Glomerular endothelial cell (primary cell): ENCODE measurements at regions not wholly inside any gene's neighbourhood (a gene's known extent, or its start where the extent isn't known, plus 50 kb on each side); places are given as distances from the start of the nearest gene placed in this dataset.
A peak's percentile ranks its signal among the peaks of the same experiment; 100 is the strongest.

ENCODE experiments used
- DNase-seq: peaks from one replicate; pipeline ENCODE4 v3.0.0-alpha.2; 2011; ENCODE audit warnings: low read depth, low spot score; ENCODE audit errors: extremely low read depth

DNA sequence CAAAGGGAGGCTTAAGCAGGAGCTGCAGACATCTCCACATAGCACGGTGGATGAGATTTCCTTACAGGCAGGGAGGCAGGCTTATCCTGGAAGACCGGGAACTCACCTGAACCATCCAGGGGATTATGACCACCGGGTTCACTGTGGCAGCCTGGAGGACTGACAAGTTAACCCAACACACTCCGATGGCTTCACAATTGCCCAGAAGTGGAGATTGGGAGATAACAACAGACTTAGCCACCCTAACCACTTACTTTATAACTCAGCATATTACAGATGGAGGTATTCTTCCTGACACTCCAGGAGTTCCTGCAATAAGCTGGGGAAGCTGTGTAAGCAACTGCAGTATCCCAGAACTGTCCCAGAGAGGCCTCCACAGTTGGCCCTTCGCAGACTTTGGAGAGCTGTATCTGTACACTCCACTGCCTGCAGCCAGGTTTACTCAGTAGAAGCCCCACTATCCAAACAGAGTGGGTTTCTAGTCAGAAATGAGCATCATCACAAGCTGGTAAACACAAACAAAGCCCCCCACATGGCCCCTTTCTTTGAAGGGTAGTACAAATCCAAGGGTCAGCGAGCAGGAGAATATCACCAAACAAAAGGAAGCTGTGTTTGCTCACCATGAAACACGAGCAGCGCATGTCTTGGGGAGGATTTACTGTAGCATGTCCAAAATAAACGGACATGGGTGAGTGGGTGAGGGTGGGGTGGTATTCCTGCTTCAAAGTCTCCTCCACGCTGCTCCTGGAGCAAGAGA lies 462.2 kb downstream of the RASEF start:
- no peak for DNase-seq

DNA sequence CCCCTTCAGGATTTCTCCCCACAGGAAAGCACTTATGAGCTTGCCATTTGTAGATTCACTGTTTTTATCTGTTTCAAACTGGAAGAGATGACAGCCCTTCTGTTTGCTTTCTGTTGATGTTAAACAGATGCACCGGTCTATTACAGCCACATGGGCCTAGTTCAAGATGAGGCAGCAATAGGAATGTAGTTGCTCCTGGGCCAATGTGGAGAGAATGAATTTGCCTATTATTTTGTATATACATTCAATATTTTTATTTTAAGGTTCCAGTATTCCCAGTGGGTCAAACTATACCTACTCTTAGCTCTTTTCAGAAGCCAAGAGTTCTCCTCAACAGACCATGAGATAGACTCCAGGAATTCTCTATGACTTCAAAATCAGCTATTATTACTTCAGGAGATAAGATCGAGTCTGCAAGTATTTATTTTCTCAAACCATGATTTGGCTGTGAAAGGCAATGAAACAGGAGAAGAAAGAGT lies 461.6 kb downstream of the RASEF start:
- no peak for DNase-seq

DNA sequence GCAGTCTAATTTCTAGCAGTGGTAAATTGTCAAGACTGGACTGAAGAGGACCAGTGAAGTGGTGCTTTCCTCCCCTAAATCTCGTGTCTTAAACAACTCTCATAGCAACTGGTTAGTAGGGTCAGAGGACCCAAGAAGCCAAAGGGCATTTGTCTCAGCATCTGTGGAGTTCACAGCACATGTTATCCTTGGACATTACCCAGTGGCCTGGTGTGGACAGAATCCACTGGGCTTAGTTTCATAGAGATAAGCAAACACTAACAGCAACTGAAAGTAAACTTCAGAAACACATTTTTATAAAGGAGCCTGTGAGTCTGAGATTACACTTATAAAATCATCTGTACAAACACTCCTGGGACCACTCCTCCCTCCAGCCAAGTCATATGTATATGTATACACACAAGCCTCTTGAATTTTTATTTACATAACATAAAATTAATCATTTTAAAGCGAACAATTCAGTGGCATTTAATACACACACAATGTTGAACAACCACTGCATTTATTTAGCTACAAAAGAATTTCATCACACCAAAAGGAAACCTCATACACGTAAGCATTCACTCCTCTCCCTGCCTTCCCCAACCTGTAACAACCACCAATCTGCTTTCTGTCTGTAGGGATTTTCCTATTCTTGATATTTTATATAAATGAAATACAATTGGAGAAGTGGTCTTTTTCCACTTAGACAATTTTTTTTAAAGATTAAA lies 457.8 kb downstream of the RASEF start:
- no peak for DNase-seq

DNA sequence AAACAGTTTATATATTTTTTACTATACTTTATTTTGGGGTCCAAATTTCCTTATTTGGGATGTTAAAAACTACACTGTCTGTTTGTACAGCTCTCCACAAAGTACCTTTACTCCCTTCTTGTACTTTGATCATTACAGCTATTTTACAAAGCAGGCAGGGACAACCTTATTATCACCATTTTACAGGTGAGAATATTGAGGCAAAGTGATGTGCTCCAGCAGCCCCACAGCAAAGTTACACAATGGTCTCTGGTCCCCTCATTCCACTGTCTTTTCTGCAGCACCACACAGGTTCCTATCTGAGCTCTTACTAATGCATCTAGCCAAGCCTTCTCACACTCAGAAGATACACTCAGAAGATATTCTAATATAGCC lies 457.3 kb downstream of the RASEF start:
- no peak for DNase-seq

DNA sequence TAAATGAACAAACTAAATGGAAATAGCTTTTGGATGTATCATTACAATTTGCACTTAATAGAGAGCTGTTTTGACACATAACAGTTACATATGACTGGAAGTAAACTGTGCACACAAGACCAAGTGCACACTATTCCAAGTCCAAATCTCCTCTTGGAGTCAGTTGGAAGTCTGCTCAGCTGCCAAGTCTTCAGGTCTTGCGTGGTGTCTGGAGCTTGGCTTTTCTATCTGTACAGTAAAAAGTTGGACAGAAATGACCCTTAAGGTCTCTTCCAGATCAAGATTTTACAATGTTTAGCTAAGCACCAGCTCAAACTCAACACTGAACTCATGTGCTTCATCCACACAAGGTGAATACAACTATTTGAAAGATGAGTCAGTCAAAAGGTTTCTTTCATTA lies 456.9 kb downstream of the RASEF start:
- no peak for DNase-seq

DNA sequence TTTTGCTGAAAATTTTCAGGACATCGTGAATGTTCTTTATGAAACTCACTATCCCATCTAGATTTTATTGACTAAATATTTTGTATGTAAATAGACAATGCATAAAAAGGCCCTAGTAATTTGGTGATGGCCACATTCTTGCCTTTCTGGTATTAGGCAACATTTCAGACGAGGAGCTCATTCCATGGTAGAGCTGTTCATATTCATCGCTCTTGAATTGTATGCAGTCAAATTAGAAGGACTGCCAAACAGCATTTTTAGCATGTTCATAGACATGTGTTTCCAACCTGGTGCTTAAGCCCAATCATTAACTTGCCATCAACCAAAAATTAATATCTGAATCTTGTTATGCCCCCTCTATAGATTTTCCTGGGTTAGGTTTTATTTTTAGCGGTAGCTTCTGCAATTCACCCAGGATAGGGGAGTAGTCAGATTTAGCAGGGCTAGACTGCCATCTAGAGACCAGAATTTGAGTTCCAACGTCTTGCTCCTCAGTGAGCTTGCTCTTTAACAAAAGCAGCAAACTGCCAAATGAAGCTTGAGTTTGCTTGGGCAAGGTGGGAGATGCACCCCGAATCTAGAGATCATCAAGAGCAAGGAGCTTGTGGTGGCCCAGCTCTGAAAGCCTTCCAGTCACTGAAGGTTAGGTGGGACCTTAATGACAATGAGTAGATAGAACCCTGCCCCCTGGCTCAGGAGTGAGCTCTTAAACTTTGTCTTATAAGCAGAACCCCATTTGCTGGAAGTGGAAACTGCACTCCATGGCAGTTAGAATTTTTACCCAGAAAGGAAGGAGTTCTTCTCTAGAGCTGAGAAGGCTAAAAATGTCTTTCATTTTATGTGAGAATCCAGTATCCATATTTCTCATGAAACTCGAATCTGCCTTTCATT lies 456.2 kb downstream of the RASEF start:
- peak; percentile 34 for DNase-seq

DNA sequence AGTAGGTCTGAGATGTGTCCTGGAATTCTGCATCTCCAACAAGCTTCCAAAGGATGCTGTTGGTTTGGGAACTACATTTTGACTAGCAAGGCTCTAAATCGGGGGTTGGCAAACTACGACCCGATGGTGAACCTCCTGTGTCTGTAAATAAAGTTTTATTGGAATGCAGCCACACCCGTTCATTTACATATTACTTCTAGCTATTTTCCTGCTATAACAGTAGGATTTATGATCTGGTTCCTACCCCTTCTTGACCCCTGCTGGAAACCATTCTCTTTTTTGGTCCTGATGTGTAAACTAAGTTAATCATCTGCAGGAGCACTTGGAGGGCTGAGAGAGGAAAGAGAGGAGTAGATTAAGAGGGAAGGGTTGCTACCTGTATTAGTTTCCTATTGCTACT lies 454.5 kb downstream of the RASEF start:
- no peak for DNase-seq

DNA sequence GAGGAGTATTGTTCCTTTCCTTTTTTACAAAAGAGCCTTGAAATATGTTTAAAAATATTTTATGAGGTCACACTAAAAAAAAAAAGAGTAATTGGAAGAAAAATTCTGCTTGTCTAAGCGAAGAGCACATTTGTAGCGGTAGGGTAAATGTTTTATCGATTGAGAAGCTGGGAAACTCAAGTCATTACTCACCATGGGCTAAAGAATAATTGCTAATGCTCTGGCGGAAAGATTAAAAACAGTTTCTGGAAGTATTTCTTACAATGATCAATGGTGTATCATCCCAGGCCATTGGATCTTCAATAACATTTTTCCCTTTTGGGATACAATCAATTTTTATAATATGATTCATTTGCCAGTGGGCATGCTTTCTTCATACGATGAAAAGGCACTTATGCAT lies 450.0 kb downstream of the RASEF start:
- DNase-seq: no peak

DNA sequence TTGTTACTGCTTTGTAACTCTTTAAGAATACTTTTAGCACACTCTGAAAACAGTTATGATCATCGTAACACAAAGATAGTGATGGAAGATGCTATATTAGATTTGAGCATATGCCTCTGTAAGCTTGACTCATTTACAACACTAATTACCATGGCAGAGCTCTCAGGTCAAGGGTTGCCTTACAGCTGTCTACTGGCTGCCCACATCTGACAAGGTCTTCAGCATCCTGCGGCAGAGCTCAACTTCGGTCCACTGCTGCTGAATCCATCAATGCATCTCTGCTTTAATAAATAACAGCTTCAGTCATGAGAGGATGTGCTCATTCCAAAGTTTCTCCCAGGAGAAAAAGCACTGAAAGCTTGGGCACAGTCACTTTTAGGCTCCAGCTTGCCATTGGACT lies 449.4 kb downstream of the RASEF start:
- DNase-seq: no peak

DNA sequence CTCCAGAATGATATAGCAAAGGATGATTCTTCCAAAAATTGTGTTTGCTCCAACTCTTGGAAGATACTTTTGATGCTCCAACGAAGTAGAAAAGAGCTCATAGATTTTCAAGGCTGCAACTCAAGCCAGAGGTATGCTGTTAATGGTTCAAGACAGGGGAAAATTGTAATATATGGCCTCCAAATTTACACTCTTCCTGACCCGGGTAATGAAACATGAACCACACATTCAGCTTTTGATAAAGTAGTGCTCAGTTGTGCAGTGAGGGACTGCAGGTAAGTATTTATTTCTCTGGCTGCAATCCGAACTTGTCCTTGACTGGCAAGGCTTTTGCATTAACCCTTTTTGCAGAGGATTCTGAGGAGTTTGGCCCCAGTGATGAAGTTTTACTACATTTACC lies 446.4 kb downstream of the RASEF start:
- DNase-seq: no peak

DNA sequence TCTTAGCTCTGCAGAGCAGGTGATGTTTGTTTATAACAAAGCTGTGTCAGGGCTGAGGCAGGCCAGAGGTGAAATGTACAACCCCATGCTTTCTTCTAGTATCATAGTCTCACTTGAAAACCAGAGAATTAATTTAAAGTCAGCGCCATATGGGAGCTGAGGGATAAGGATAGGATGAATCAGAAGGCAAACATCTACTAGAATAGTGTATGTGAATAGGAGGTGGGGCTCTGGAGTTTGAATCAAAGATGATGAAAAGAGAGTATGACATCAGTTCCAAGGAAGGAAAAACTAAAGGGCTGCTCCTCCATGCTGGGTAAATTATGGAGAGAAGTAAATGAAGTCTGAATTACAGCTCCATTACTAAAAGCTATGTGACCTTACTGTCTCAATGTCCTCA lies 441.5 kb downstream of the RASEF start:
- DNase-seq: no peak

DNA sequence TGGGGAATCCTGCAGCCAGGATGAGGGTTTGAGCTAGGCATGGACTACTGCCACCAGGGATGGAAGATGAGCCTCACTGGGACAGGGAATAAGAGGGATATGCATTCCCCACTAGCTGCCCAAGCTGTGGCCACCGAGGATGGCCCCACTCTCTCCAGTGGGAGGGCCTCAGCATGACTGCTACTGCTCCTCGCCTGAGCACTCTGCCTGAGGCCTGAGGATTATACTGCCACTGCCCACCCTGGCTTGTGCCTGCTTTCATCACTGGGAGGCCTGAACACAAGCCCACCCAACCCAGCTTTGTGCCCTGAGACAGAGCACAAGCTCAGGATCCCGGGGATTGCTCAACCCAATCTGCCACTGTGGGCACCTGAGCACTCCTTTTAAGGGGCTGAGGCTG lies 425.6 kb downstream of the RASEF start:
- DNase-seq: no peak

DNA sequence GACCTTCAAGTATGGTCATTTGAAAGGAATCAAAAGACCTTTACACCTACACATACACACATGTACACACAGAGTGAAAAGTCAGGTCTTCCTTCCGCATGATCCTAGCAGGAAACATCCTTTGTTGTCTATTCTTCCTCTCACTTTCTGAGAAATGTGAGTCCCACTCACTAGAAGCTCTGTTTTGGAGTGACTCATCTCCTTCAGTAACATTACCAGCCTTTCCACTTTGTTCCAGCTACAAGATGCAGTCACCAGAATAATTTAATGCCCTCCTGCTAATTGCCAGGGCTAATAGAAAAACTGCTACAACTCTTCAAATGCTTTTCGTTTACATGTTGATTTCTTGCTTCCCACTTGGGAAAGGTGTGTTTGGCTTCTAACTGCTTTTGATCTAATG lies 417.3 kb downstream of the RASEF start:
- no peak for DNase-seq

DNA sequence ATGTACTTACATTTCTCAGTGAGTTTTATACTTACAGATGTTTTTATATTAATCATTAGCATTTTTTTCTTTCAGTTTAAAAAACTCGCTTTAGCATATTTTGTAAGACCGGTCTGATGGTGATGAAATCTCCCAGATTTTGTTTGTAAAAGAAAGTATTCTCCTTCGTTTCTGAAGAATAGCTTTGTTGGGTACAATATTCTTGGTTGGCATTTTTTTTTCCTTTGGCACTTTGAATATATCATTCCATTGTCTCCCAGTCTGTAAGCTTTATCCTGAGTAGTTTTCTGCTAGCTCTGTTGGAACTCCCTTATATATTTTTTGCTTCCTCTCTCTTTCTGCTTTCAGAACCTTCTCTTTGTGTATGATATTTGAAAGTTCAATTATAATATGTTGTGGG lies 412.6 kb downstream of the RASEF start:
- DNase-seq: no peak

DNA sequence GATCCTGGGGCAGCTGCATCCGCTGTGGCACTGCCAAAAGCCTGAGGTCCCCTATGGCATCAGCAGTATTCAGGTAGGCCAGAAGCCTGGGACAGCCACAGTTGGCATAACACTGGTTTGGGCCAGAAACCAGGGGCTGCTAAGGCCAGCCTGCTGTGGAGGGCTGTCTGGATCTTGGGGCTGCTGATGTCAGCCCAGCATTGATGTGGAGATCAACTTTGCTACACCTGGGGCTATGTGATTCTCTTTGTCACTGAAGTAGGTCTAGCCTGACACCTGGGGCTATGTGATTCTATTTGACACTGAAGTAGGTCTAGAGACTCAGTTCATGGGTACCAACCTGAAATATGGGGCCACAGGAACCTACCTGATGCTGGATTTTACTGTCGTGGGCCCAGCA lies 411.5 kb downstream of the RASEF start:
- no peak for DNase-seq

DNA sequence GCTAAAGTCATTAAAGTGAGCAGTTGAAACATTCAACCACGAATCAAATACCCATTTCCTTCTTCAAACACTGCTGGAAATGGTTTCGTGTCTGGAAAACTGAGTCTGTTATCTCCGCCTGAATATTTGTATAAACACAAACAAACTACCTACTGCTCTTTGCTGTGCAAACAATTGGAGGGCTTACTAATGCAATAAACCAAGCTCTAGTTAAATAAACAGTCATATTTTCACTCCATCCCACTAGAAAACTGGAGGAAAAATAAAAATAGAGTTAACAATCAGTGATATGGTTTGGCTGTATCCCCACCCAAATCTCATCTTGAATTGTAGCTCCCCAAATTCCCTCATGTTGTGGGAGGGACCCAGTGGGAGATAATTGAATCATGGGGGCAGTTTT lies 397.6 kb downstream of the RASEF start:
- DNase-seq: no peak

DNA sequence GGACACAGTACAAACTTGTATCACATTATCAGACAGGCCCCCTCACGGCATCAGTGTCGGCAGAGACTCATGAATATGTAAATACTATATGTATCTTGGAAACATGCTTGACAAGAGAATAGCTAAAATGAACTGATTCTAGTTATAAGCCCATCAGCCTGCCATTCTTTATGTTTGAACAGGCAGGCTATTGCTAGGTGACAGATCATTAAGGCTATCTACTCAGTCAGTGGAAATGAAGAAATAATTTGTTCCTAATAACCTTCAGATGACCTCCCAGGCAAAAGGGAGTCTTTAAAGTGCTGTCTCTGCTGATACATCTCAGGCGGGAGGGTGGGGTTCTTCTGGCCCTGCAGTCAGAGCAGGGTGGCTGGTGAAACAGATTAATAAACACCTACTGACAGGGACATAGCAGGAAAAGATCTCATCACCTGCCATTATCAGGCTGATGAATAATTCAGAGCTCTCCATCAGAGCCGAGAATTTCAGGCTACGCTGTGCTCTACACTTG lies 394.2 kb downstream of the RASEF start:
- DNase-seq: no peak

DNA sequence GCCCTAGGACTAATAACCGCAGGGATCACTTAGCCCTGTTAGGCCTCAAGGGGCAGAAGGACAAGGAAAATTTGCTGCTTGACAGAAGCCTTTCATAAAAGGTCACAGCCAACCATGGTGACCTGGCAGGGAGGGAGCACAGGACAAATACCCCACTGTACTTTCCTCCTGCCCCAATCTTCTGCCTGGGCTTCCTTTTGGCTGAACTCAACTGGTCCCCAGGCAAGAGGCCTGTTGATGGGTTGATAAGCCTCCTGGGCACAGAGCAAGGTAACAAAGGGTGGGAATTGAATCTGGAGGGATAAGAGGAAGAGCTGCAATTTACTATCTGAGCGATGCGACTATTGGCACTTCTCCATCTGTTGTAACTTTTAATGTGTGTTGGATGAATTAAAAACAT lies 392.9 kb downstream of the RASEF start:
- DNase-seq: no peak

DNA sequence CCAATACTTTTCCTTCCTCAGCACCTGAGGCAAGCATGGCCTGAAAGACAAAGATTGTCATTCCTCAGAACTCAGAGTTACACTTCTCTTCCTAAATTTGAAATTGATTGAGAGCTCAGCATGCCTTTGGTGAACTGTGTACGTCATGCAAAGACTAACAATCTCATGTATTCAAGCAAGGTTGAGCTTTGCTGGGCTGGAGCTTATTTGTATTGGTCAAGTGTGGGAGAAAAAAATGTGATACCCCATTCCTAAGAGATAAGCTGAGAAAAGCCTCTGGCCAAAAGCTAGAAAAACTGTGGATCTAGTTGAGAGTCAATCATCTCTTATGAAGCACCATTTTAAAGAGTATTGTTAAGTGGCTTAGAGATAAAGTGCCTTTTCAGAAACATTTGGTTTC lies 392.2 kb downstream of the RASEF start:
- no peak for DNase-seq

DNA sequence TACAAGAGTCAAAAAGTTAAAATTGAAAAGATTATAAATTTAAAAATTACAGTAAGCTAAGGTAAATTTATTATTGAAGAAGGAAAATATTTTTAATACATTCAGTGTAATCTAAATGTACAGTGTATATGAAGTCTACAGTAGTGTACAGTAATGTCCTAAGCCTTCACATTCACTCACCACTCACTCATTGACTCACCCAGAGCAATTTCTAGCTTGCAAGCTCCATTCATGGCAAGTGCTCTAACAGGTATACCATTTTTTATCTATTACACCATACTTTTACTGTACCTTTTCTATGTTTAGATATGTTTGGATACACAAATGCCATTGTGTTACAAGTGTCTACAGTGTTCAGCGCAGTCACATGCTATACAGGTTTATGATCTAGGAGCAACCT lies 389.7 kb downstream of the RASEF start:
- DNase-seq: no peak

DNA sequence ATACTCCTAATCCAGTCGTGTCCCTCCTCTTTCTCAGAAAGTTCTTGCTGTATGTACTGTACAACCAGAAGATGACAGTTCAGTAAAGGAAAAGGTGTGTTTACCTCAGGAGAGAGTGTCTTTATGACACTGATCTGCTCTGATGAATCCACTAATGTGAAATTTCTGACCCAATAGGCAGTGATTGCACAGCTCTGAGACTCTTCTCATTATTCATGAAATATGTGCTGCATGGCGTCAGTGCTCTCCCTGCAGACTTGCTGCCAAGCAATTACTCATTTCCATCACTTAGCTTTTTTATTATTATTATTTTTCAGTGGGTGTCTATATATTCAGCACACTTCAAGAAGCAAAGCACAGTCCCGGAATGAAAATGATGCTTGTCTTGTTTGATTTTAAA lies 389.0 kb downstream of the RASEF start:
- DNase-seq: no peak
